DMS153 (cell line): ENCODE measurements at regions not wholly inside any gene's neighbourhood (a gene's known extent, or its start where the extent isn't known, plus 50 kb on each side); places are given as distances from the start of the nearest gene placed in this dataset.
A peak's percentile ranks its signal among the peaks of the same experiment; 100 is the strongest.

Experiments used
- DNase-seq: peaks from one replicate; lab custom pipeline; 2025; lab: John Stamatoyannopoulos, UW

DNA sequence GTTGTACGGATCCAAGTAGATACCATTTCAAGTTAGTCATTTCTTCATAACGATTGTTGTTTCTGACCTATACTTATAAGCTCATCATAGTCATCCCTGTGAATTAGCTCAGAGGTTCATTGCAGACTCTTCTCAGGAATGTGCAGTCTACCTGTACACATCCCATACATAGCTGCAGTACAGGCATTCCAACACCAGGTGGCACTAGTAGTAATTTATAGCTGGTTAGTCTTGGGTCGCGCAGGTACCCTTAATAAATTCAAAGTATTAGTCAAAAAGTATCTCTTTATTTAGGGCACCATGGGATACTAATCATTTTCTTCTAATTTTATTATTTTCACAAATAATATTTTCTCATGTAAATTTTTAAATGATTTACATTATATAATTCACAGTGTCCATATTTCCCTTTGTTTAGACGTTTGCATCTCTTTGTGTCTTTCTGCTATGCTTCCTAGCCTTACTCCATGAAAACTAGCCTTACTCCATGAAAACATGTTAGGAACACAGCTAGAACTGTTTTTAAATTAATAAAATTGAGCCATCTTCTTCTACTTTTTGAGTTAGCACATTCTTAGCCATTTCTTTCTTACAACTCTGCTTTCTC lies 128.6 kb upstream of the FAM83B start:
- DNase-seq: peak; percentile 62

DNA sequence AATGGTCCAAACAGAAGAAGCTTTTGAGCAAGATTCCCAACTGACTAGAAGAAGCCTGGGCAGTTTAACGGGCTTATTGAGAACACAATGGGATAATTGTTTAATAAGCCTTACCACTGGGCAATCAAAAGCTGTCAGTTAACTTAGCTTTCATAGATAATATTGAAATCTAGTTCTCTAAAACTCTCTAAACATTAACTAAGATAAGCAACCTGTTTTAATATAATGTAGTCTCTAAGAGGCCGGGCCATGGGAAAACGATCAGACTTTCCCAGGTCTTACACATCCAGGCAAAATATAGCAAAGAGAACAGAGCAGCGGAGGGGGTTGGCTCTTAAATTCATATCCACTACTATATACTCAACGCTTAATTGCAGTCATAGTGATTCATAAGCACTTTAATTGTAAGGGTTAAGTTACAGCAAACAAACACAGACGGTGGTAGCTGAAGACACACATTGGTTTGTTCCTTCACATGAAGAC lies 128.0 kb upstream of the FAM83B start:
- DNase-seq: peak; percentile 54

DNA sequence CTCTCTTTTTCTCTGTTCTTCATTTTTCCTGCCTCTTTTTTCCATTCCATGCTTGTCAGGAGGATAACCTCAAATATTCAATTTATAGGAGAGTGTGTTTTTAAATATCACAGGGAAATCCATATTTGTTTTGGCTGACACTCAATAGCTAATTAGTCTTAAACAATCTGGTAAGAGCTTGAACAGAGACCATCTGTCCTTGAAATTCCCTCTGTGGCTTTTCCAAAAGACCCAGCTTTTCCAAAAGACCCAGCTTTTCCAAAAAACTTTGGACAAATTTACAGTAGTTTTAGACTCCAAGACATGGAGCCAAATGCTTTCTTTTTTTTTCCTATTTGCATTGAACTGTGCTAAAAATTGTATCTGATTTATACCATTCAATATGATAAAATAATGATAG lies 127.4 kb upstream of the FAM83B start:
- peak; percentile 30 for DNase-seq

DNA sequence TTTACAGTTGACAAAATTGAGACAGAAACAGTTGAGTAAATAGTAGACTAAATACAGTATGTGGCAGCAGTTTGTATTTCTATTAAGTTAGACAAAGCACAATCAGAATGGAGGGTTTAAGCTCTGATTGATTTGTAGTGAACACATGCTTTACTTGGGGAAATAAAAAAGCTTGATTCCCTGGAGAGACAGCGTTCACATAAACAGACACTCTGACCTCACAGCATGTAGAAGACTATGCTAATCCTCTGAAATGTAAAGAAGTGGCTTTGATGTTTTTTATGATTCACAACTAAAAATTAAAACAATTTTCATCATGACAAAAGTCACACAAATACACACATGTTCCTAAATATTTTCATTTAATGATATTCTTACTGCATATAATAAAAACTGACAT lies 126.9 kb upstream of the FAM83B start:
- peak; percentile 19 for DNase-seq

DNA sequence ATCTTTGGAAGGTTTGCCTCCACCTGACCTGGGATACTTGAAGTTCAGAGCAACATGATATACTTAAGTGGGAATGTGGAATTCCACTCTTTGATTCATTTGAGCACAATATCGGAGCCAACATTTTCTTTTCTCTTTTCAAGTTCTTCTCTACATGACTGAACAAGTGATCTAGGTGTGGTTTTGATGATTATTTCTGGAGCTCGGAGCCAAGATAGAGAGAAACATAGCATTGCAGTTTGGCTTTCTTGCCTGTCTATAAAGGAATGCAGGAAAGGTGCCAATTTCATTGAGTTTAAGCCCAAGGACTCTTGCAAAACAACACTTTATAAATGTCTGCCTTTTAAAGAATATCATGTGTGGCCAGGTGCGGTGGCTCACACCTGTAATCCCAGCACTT lies 124.2 kb upstream of the FAM83B start:
- DNase-seq: no peak

DNA sequence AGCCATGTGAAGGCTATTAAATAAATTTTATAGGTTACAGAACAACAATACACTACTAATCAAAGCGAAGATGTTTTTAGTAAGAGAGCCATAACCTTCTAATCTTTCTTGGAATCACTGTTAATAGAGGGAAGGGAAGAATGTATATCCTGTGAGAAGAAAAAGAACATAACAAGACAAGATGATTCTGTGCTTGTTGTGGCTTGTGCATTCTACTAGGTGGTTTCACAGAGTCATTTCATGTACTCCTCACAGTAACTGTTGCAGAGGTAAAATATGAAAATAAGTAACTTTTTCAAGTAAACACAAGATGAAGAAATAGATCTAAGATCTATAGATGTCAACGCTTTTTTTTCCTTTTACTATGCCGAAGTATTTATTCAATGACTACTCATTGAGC lies 116.9 kb upstream of the FAM83B start:
- DNase-seq: no peak

DNA sequence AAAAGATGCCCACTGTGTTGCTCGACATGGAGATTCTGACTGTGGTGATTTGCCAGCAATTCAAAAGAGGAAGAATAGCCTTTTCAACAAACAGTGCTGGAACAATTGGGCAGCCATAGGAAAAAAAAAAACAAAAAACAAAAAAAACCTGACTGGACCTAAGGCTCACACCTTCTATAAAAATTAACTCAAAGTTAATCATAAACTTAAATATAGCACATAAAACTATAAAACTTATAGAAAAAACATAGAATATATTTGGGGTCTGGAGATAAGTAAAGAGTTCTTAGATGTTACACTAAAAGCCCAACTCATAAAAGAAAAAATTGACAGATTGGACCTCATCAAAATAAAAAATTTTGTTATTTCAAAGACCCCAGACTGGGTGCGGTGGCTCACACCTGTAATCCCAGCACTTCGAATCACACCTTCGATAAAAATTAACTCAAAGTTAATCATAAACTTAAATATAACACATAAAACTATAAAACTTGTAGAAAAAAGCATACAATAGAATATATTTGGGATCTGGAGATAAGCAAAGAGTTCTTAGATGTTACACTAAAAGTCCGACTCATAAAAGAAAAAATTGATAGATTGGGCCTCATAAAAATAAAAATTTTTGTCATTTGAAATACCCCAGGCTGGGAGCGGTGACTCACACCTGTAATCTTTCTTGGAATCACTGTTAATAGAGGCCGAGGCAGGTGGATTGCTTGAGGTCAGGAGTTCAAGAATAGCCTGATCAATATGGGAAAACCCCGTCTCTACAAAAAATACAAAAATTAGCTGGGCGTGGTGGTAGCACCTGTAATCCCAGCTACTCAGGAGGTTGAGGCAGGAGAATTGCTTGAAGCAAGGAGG lies 115.6 kb upstream of the FAM83B start:
- DNase-seq: no peak

DNA sequence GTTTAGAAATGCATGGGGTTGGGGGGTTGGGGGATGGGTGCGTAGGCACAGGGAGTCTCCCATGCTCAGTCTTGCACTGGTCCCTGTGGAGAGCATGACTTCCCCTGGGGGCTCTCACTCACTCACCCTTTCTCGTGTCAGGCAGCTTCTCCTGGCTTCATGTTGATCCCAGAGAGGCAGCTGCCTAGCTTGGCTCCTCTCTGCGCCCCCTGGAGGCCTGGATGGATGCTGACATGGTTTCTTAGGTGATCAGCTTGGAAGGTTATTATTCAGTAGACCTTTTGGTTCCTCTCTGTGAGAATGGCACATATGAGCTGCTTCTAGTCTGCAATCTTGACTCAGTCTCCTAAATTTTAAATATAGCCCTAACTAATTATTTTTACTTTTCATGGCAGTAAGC lies 109.3 kb upstream of the FAM83B start:
- DNase-seq: no peak

DNA sequence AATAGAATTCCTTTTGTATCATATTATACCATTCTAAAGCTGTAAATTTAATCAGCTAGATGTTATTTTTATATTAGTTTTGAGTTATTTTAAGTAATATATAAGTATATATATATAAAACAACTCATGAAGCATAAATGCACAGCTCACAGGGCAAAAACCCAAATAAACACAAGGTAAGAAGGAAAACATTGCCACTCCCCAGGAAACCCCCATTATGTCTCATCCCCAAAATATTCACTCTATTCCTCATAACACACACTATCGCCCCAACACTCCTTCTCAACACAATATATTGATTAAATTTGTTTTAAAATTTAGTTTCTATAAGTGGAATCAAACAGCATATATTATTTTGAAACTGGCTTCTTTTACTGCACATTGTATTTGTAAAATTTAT lies 98.6 kb upstream of the FAM83B start:
- DNase-seq: no peak

DNA sequence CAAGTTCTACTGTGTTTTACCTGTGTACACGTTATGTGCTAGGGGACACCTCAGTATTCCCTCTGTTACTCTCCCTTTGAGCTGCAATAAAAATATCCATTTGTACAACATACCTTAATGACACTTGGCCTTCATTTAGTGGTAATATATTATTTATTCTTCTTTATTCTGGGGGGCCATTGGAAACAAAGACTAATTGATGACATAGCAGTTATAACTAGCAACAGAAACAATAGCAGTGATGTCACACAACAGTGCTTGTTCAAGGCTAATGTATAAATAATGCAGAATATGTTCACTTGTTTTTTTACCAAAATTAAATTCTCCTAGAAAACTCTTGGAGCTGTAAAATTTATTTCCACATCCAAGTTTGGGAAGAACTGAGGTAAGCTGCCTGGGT lies 92.2 kb upstream of the FAM83B start:
- DNase-seq: no peak

DNA sequence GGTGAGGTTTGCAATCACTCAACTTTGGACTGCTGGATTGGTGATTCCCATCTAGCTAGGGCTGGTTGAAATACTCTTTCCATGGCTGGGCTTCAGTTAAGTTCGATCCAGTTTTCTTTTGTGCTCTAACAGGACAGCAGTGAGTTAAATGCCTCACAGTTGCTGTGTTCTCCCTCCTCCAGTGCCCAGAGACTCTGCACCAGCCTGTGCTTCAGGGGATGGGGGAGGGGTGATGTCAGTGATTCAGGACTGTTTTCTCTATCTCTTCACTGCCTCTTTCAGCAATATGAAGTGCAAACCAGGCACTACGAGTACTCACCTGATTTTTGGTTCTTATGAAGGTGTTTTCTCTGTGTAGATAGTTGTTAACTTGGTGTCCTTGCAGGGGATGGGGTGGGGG lies 88.2 kb upstream of the FAM83B start:
- no peak for DNase-seq

DNA sequence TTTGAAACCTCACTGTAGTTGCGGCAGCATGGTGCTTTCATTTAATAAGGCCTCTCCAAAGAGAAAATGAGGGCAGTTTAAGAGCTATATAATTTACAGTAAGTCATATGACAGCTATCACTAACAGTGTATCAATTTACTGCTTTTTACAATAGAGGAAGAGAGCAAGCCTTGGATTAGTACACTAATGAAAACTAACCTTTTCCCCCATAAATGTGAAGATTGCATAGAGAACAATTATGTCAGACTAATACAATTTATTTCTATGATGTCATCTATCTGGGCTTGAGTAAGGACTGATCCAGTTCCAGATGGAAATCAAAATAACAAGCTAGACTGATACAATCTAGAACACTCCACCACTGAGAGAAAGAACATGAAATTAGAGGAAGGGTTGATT lies 78.1 kb upstream of the FAM83B start:
- DNase-seq: no peak

DNA sequence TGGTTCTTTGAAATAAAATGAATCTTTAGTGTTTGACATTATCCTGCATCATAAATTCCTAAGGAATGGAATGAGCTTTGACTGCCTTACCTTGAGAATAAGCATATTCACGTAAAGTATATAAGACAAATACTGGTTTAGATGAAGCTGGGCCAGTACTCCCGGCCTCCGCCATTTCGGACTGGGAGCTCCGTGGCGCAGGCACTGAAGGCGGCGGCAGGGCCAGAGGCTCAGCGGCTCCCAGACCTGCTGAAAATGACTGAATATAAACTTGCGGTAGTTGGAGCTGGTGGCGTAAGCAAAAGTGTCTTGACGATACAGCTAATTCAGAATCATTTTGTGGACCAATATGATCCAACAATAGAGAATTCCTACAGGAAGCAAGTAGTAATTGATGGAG lies 76.2 kb upstream of the FAM83B start:
- DNase-seq: no peak

DNA sequence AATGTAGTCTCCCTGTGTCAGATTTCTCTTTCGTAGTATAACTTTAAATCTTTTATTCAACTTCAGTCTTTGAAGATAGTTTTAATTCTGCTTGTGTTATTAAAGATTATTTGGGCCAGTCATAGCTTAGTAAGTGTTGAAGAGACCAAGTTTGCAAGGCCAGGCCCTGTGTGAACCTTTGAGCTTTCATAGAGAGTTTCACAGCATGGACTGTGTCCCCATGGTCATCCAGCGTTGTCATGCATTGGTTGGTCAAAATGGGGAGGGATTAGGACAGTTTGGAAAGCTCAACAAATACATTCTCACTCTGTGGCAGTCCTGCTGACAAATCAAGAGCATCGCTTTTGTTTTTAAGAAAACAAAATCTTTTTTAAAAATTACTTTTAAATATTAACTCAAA lies 74.6 kb upstream of the FAM83B start:
- DNase-seq: no peak

DNA sequence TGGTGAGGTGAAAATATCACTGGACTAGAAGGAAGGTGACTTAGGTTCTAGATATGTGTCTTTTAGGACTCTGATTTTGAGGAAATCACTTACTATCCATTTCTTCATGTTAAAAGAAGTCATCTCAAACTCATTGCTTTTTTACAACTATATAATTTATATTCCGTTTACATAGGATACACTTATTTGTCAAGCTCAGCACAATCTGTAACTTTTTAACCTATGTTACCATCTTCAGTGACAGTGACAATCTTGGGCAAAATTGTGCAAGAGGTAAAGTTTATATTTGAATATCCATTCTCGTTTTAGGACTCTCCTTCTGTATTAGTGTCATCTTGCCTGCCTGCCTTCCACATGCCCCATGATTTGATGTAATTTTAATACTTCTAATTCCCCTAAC lies 74.0 kb upstream of the FAM83B start:
- no peak for DNase-seq

DNA sequence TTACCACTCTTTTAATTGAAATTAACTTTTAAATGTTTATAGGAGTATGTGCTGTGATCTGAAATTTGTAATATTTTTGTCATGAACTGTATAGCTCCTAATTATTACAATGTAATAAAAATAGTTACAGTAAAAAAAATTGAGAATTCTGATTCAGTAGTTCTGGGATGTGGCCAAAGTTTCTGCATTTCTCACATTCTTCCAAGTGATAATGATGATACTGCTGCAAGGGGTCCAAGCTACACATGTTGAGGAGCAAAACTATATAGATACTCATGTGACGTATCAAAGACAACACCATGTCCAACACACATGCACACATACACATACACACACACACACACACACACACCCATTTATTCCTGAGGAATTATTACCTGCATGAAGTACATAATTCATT lies 71.0 kb upstream of the FAM83B start:
- DNase-seq: no peak

DNA sequence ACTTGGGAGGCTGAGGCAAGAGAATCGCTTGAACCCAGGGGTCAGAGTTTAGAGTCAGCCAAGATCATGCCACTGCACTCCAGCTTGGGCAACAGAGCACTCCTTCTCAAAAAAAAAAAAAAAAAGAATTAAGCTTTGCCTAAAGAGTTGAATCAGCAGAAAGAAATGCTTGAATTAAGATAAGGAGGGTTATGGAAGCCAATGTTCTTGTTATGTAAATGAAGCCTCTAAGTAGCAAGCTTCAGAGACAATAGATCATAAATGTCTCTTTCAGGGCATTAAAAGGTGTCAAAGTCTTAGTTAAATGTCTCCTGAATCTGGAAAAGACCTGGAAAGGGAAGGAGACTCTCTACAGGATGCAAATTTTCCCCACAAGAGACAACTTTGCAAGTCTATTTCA lies 69.7 kb upstream of the FAM83B start:
- DNase-seq: no peak

DNA sequence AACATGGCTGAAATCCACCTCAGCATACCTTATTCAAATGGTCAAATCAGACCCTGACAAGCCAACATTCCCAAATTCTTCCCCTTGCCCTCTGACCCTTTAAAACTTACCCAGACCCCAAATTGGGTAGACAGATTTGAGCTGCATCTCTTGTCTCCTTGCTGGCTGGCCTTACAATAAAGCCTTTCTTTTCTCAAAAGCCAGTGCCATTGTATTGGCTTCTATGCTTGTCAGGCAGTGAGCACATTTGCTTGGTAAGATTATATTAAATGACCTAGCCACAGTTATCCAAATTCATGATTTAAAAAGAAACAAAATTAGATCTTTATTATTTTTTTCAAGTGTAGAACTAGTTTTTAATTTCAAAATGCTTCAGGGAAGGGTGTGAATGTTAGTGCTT lies 67.8 kb upstream of the FAM83B start:
- DNase-seq: no peak

DNA sequence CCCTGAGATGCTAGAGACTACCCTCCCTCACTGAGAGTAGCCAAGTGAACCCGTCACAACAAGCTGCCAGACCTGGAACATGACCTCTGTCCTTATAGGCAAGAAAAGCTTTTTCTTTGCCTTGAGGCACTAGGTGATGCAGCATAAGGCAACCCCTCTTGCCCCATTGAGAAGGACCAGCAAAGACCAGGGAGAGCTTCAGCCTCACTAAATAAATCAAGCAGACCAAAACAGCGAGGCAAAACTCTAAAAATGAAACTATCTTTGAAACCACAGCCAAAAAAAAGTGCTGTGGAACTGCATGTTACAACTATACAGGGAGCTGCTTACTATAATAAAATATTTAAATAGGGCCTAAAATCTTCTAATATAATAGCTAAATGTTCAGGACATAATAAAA lies 62.6 kb upstream of the FAM83B start:
- no peak for DNase-seq

DNA sequence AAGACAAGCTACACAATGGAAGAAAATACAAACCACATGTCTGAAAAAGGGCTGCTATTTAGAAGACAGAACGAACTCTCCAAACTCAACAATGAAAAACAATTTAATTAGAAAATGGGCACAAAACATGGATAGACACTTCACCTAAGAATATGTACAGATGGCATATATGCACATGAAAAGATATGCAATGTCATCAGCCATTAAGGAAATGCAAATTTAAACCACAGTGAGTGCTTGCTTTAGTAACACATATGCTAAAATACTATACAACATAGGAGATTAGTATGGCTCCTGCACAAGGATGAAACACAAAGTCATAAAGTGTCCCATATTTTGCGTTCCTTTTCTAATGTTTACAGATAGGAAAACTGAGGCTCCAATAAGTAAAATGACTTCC lies 60.4 kb upstream of the FAM83B start:
- no peak for DNase-seq

DNA sequence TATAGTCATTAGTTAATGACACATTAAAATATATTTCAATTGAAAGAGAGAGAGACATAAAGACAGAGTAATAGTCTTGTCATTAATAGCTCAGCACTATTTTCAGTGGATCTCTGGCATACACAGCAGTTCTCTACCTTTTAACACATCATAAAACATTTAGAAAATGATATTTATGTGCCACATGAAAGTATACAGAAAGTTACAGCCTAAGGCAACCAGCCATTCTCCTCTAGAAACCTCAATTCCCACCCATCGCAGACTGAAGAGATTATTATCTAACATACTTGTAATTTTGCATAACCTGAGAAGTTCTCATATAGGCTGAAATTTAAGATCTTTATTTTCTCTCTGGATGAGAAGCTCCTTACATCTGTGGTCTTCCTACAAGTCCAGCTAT lies 58.7 kb upstream of the FAM83B start:
- DNase-seq: no peak
